SH-SY5Y (cell line): ENCODE measurements at regions not wholly inside any gene's neighbourhood (a gene's known extent, or its start where the extent isn't known, plus 50 kb on each side); places are given as distances from the start of the nearest gene placed in this dataset.

Source experiments
- GATA2 ChIP-seq: IDR thresholded peaks from 2 replicates; pipeline ENCODE4 v1.6.1; 2011; ENCODE audit warnings: mild to moderate bottlenecking, low read depth, low read length
- GATA3 ChIP-seq: IDR thresholded peaks from 2 replicates; pipeline ENCODE4 v1.6.1; 2011; ENCODE audit warnings: low read depth, mild to moderate bottlenecking, low read length, moderate library complexity

DNA sequence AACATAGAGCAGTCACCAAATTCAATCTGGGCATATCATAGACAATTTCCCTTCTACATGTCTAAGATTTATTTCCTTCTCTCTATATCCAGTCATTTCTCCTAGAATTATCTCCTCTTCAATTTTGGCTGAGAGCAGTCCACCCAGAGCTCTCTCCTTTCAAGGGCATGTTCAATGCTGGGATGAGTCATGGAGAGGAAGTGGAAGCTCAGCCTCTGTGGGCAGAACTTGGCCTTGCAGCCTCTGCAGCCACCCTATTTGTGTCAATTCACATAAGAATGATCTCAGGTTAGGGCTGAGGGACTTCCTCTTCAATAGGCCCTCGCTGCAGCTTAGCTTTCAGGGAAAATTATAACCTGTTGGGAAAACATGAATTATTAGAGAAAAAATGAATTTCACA is 560.8 kb downstream of the POM121L12 start:
- TF ChIP-seq GATA3 (no peak), GATA2 (no peak)

DNA sequence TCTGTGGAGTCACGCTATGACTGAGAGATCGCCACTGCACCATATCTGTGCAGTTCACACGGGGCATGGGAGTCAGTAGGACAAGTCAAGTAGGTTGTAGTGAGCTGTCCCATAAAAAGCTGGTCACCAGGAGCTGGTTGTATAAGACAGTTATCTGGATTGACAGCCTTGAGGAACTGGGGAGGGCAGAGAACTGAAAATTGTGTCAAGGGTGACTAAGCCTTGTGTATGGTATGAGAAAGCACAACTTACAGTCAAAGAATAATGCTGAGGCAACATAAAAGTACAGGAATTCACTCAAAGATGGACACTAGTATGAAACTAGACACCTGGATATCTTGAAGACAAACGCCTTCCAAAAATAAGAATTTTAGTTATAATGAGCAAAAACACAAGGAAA is 564.9 kb downstream of the POM121L12 start:
- TF ChIP-seq GATA2 = no peak
- no peak for TF ChIP-seq GATA3

DNA sequence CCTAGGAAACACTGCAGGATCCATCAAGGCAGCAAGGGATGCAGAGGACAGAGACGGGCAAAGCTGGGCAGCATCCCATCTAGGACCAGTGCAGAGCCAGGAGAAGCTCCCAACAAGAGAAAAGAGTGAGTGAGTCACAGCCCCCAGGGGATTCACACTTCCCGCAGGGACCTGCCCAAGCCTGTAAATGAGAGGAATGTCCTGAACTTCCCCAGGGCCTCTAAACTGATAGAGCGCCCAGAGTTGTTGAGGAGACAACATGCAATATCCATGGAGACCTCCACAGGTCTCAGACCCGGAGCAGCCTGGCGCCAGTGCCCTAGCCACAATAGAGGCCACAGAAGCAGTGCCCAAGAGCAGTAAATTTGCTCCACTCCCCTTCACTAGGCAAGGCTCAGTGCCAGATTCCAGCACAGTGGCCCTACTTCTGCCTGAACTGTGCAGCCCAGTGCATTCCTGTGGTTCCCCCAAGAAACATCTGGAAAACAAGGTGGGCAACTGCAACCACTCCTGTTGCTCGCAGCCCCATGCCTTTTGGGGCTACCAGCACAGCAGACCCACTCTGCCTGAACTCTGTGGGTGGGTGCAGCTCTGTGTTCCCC is 567.5 kb downstream of the POM121L12 start:
- no peak for TF ChIP-seq GATA3
- no peak for TF ChIP-seq GATA2

DNA sequence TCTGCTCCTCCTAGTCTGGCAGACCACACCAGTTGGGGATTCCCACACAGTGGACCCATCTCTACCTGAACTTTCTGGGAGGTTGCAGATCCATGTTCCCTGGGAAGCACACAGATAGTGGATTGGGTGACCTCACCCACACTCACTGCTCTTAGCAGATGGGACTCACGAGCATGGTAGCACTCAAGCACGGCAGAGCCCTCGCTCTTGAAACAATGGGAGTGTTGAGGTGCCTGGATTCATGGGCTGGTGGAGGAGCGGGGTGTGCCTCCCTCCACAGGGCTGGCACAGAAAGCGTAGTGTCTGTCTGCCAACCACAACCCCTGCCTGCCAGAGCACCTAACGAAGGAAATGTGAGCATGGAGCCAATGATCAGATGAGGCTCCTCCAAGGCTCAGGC is 568.0 kb downstream of the POM121L12 start:
- TF ChIP-seq GATA2 = no peak
- no peak for TF ChIP-seq GATA3

DNA sequence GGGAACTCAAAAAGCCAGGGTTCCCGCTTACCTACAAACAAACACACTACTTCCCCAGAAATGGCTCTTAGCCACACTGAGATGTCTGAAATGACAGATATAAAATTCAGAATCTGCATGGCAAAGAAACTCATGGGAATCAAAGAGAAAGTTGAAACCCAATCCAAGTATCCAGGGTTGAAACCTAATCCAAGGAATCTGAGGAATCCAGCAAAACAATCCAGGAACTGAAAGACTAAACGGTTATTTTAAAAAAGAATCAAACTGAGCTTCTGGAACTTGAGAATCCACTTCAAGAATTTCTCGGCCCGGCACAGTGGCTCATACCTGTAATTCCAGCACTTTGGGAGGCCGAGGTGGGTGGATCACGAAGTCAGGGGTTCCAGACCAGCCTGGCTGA is 568.8 kb downstream of the POM121L12 start:
- TF ChIP-seq GATA3 (no peak), GATA2 (no peak)

DNA sequence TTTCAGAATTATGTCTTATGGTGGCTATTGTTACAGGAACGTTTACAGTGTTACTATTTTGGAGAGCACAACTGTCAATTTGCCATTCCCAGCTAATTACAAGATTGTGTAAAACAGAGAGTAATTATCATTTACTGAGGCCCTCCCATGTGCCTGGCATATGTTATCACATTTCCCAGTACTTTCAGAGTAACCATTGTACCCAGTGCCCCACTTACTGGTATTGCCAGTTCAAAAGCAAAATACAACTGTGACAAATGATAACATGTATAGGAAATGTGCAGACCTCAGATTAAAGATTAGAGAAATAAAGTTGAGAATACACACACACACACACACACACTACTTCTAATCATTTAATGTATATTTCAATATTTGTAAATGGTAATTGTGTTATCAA is 572.5 kb downstream of the POM121L12 start:
- TF ChIP-seq GATA3 (no peak), GATA2 (no peak)

DNA sequence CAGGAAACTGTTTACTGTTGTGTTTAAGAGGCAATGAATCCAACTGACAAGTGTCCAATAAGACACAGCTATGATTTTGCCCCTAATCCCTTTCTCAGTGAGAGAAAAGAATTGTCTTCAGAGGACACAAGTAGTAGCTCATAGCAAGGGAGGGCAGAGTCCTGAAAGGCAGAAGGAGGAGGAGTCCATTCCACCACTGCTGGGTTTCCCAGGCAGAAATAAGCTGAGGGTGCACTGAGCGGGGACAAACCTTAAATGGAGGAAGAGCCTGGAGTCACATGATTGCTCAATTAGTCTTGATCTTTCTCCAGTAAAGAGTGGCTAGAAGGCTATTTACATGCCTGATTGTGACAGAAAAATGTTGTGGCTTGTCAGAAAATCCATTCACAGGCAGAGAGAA is 573.8 kb downstream of the POM121L12 start:
- TF ChIP-seq GATA3 (no peak), GATA2 (no peak)

DNA sequence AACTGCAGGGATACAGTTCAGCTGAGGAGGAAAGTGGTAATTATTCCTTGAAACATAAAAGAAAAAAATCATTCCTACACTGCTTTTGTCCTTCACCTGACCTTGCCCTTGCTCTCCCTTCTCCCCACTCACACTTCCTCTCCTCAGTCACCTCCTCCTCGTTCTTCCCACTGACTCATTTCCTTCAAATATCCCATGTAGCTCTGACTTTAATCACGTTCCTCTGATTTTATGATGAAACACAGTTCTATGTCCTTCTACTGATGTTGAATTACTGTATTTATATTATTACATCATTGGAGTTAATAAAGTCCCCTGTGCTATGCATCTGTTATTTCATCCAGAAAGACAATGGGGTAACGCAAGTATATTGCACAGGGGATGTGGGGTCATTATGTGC is 575.6 kb downstream of the POM121L12 start:
- no peak for TF ChIP-seq GATA3
- no peak for TF ChIP-seq GATA2

DNA sequence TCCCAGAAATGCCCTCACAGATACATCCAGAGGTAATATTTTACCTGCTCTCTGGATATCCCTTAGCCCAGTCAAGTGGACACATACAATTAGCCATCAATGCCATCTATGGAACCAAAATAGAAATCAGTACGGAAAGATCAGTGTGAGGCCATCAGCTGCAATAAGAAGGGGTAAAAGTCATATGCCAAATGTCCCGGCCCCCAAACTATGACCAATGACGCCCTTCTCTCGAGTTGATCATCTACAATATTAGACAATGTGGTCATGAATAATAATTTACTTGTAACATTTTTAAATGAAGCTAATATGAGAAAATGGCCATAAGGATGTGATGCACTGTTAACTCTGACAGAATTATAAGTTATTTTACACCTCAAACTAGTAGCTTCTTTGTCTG is 588.9 kb downstream of the POM121L12 start:
- TF ChIP-seq GATA2 (no peak), GATA3 (no peak)

DNA sequence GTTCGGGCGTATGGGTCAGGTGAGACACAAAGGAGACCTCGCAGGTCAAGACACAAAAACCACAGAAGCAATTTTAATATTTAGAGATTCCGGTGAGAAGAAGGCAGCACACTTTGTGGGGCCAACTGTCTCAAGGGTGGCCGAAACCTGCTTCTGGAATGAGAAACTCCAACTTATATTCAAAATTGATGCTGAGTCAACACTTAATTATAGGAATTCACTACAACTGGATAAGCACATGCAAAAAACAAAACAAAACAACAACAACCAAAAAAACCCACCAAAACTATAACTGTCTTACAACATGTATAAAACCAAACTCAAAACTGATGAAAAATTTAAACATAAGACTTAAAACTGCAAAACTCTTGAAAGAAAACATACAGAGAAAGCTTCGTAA is 593.3 kb downstream of the POM121L12 start:
- TF ChIP-seq GATA3 (no peak), GATA2 (no peak)

DNA sequence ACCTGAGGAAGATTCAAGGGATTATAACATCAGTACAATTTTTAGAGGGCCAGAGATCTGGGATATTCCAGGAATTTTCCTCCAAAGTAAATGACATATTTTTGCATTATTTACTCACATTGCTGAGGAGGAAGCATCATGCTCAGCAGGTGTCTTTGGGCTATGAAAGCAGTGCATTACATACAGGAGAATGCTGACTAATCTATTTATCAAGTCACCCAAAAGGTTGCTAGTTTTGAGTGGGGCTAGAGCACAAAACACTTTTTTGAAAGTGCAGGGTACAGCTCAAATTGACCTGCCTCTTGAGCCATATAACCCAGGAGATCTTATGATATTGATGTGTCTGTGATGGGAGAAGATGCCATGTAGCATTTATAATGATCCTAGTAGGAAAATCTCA is 603.1 kb downstream of the POM121L12 start:
- no peak for TF ChIP-seq GATA3
- TF ChIP-seq GATA2 = no peak

DNA sequence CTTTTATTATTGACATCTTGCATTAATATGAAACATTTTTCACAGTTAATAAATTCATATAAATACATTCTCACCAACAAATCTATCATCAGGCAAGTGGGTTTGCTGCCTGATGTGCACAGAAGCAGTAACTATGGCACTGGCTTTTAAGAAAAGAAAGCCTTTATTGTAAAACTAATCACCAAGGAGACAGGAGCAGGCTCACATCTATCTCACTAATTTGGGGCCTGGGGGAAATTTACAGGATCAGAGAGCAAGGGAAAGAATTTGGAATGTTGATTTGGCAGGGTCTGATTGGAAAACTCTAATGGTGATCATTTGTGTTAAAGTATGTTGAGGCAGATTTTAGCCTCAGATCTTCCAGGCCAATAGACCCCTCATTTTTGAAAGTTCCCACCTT is 605.7 kb downstream of the POM121L12 start:
- TF ChIP-seq GATA2 (no peak), GATA3 (no peak)

DNA sequence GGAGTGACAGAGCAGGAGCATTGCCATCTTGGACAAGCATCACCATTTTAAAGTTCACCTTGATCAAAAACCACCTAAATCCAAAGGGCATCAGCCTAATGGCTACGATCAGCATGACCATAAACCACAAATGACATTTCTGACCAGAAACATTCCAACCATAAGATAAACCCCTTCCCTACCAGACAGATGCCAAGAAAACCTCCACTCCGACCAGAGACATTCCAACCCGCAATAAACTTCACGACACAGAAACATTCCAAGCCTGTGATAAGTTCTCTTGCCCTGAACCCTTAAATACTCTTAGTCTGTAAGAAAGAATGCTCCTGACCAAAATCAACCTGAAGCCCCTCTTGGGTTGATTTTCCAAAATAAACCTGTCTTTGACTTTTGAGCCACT is 606.9 kb downstream of the POM121L12 start:
- TF ChIP-seq GATA3 (no peak), GATA2 (no peak)

DNA sequence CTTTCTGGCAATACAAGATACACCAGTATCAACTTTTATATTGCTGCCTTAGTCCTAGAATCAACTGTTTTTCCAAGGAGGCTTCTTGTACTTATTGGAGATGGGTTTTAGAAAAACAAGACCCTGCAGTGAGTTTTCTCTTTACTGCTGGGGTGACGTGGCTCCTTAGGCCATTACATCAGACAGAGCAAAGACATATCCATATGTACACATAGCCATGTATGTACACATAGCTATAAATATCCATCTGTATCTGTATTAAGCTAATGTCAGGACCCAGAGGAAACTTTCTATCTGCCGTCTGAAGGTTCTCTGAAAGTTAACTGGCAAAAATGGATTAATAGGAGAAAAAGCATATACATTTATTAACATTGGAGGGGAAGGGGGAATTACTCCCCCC is 607.4 kb downstream of the POM121L12 start:
- TF ChIP-seq GATA3 (no peak), GATA2 (no peak)

DNA sequence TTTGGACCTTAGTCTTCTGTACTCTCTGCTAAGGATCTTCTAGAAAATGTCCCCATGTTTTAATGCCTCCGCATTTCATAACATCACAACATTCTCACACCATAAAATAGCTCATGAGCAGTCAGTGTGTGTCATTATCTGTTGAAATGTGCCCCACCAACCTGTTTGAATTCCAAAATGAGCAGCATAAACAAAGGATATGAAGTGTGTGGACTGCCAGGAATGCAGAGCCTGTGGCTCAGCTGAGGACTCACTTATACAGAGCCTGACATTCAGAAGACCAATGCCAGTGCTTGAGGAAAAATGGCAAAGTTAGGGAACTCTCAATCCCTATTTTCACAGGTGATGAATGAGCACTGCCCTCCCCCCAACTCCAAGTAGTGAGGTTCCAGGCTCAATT is 621.4 kb downstream of the POM121L12 start:
- TF ChIP-seq GATA2 (no peak), GATA3 (no peak)

DNA sequence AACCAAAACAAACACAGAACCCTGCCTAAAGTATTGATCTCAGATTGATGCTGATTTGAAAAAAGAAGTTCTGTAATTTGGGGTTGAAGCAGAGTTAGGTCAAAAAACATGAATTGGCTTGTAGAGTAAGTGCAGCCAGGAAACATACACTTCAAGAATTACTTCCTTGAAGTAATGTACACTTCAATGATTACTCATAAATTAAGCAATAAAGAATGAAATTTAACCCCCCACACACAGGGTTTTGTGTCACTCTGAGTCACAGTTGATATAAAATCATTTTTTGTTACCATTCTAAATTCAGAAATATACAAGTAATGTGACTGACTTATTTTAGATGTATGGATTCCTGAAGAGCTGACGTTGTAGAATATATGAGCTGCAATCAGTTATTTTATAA is 622.2 kb downstream of the POM121L12 start:
- TF ChIP-seq GATA2 (no peak), GATA3 (no peak)
